Thoracic aorta (tissue), 2 donors: ENCODE measurements at regions not wholly inside any gene's neighbourhood (a gene's known extent, or its start where the extent isn't known, plus 50 kb on each side); places are given as distances from the start of the nearest gene placed in this dataset.
"Not testable (repeated sequence)": the region's sequence is repeated elsewhere in the genome, so short reads cannot be mapped to it uniquely, and the experiment has no call there.

Source experiments
- ATAC-seq: fragments of 150-250 bp; one replicate; pipeline ENCODE4 v1.8.0; 2017; ENCODE audit warnings: low read depth; ENCODE audit not compliant: insufficient number of reproducible peaks, low FRiP score
- DNase-seq: peaks from one replicate; pipeline ENCODE4 v3.0.0-alpha.2; 2020; ENCODE audit warnings: low spot score
- H3K27ac ChIP-seq, 2 donors: fragments of 200-600 bp; sonication (generic); 1 replicate in 1 of 2; 2 replicates in 1 of 2; pipeline ENCODE4 v1.5.1; 2016; ENCODE audit warnings: mild to moderate bottlenecking in 2 of 2, moderate library complexity in 2 of 2
- H3K27me3 ChIP-seq: fragments of 200-600 bp; sonication (generic); replicated peaks from 2 replicates; pipeline ENCODE4 v1.6.0; 2016; ENCODE audit warnings: mild to moderate bottlenecking; ENCODE audit not compliant: insufficient read depth
- H3K36me3 ChIP-seq: fragments of 200-600 bp; sonication (generic); one replicate; pipeline ENCODE4 v1.5.1; 2016
- H3K4me1 ChIP-seq, 2 donors: fragments of 200-600 bp; sonication (generic); 1 replicate in 1 of 2; 2 replicates in 1 of 2; pipeline versions ENCODE4 v1.5.1 to v1.6.0; 2016; ENCODE audit warnings: low read depth in 2 of 2, mild to moderate bottlenecking in 1 of 2; ENCODE audit not compliant: control insufficient read depth in 1 of 2
- H3K4me3 ChIP-seq: fragments of 200-600 bp; sonication (generic); 2 replicates; pipeline ENCODE4 v1.5.1; 2016; ENCODE audit warnings: mild to moderate bottlenecking
- H3K9me3 ChIP-seq: fragments of 200-600 bp; sonication (generic); 2 replicates; pipeline ENCODE4 v1.5.1; 2016
- CTCF ChIP-seq: fragments of 200-600 bp; sonication (generic); IDR thresholded peaks from one replicate; pipeline ENCODE4 v1.5.1; 2019; ENCODE audit warnings: antibody characterized with exemption

DNA sequence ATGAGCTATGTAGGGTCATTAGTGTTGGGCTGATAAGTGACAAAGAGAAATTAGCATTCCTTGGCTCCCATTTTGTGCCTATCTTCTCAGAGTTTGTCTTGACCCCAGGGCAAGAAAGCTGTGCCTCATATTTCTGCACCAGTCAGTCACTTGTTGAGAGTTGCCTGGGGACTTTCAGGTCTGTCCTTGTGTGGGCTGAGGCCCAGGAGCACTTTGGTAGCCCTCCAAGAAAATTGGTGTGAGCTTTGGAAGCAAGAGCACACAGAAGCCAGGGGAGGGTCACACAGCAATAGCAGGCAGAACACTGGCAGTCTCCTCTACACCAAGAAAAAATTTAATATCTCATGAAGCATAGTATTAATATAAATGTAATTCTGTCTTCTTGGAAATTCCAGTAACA lies 239.9 kb downstream of the NPR3 start:
- DNase-seq (no peak), ATAC-seq (no peak)
- Histone ChIP-seq H3K4me1 (no peaks in the 10 kb centered on the region), H3K36me3 (no peaks in the 10 kb centered on the region), H3K4me3 (no peak overlapping the region), H3K27me3 (no peaks in the 10 kb centered on the region), H3K27ac (no peak overlapping the region), H3K9me3 (no peaks in the 10 kb centered on the region)
- no peak for TF ChIP-seq CTCF

- no peak overlapping the region for H3K27ac ChIP-seq
- no peak overlapping the region for H3K4me3 ChIP-seq
- no peak for ATAC-seq
- H3K9me3 ChIP-seq: no peaks in the 10 kb centered on the region
- H3K4me1 ChIP-seq: no peaks in the 10 kb centered on the region
- no peak for TF ChIP-seq CTCF
- DNase-seq: no peak
- no peaks in the 10 kb centered on the region for H3K36me3 ChIP-seq
- no peaks in the 10 kb centered on the region for H3K27me3 ChIP-seq
Measured at GRCh38 chr5:32951878-32952277, 240.8 kb downstream of the NPR3 start.

DNA sequence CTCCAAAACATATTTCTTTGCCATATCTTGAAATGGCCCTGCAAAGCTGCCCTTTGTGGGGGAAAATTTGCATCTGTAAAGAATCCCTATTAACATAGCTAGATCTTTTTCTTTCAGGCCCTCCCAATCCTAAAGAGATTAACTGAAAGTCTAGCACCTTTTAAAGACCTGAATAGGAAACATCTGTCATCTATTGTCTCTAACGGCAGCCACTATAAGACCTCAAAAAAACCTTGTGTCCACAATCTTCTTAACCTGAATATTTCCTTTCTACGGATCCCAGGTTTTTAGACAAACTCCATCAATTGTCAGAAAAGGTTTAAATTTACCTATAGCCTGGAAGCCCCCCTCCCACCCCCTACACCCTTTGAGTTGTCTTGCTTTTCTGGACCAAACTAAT lies 241.3 kb downstream of the NPR3 start:
- H3K27me3 ChIP-seq, DNase-seq, ATAC-seq, H3K4me1 ChIP-seq, H3K4me3 ChIP-seq, H3K9me3 ChIP-seq, H3K36me3 ChIP-seq, H3K27ac ChIP-seq: not testable (repeated sequence)

DNA sequence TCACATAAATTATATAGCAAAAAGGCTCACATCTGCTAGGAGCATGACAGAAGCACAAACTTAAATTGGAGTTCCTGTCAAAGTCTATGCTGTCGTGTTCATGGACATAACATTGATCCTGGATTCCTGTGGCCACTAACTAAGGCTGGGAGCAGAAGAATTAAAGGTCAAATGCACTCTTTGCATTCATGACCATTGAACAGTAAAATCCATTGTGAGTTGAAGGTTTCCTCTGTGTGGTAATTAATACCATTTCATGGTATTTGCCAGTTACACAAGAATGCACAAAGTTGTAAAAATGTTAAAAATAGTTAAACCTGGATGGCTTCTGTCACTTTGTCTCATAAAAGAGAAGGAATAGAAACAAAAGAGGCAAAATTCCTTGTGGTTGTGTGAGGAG lies 242.6 kb downstream of the NPR3 start:
- no peak for TF ChIP-seq CTCF
- Histone ChIP-seq H3K9me3 (no peaks in the 10 kb centered on the region), H3K4me1 (no peaks in the 10 kb centered on the region), H3K27me3 (no peaks in the 10 kb centered on the region), H3K36me3 (no peaks in the 10 kb centered on the region), H3K4me3 (no peak overlapping the region), H3K27ac (no peak overlapping the region)
- ATAC-seq: no peak
- DNase-seq: no peak

DNA sequence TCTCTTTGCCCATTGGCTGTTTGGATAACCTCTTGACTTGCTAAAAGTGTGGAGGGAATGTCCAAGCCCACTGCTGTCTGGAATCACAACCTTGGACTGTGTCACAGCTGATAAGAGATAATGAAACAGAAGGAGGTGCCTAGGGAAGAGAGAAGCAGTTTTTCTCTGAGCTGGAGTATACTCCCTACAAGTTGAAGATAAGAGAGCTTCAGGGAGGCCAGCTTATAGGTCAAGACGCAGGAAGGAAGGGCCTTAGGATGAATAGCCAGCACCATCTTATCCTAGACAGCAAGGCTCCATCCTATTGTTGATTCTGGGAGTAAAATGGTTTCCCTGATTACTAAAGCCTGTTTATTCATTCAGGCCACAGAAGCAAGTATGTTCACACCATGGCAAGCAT lies 244.7 kb downstream of the NPR3 start:
- Histone ChIP-seq H3K27me3 (no peaks in the 10 kb centered on the region), H3K4me3 (no peak overlapping the region), H3K9me3 (no peaks in the 10 kb centered on the region), H3K27ac (no peak overlapping the region), H3K4me1 (no peaks in the 10 kb centered on the region), H3K36me3 (no peaks in the 10 kb centered on the region)
- DNase-seq: no peak
- TF ChIP-seq CTCF: no peak
- no peak for ATAC-seq

GRCh38 chr5:32960340-32961058 lies 249.4 kb downstream of the NPR3 start:
- Histone ChIP-seq H3K4me1 (no peaks in the 10 kb centered on the region), H3K9me3 (no peaks in the 10 kb centered on the region), H3K4me3 (no peak overlapping the region), H3K27me3 (no peaks in the 10 kb centered on the region), H3K36me3 (no peaks in the 10 kb centered on the region), H3K27ac (no peak overlapping the region)
- TF ChIP-seq CTCF: no peak
- DNase-seq: no peak
- ATAC-seq: no peak
